ENCODE measurements at regions not wholly inside any gene's neighbourhood (a gene's known extent, or its start where the extent isn't known, plus 50 kb on each side); places are given as distances from the start of the nearest gene placed in this dataset.

DNA sequence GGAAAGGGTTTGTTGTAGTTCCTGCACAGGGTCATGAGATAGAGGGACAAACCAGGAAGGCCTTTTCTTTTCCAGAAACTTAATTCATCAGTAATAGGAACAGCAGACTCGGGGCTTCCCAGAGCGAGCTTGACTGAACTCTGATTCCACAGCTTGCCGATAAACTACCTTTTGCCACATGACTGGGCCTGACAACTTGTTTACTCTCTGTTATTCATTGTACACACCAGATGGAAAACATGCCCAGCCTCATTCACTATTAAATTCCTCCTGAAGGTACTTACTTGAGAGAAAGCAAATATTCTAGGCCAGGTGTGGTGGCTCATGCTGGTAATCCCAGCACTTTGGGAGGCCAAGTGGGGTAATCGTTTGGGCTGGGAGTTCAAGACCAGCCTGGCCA is 77.1 kb upstream of the FGFR2 start:
- in situ Hi-C loops (cut with MboI; ENCODE audit: low sequenced_read_pairs) (no loop called here), intact Hi-C loops (cut with micrococcal nuclease) (no loop called here), dilution Hi-C loops (cut with HindIII; ENCODE audit: low sequenced_read_pairs, unreplicated experiment) (no loop called here)
- Histone ChIP-seq H3K4ac (ENCODE audit: low read depth, low read length) (no peak overlapping the region), H3K27ac (ENCODE audit: insufficient read depth, low read length) (no peak overlapping the region), H3K9me3 (ENCODE audit: control insufficient read depth, insufficient read depth, low read length) (peaks cover 14% of the 10 kb centered on the region), H4K5ac (ENCODE audit: low read depth, low read length) (no peak overlapping the region), H3K18ac (ENCODE audit: low read depth, low read length) (no peak overlapping the region), H3K23ac (ENCODE audit: low read depth, low read length) (no peak overlapping the region), H3K27me3 (ENCODE audit: control insufficient read depth, insufficient read depth, low read length) (no peaks in the 10 kb centered on the region), H2AFZ (replicated peaks; ENCODE audit: low read length, poor library complexity) (no peak overlapping the region), H2BK120ac (ENCODE audit: low read depth, low read length) (no peak overlapping the region), H3K4me1 (ENCODE audit: control insufficient read depth, insufficient read depth, low read length) (no peaks in the 10 kb centered on the region), H3K4me2 (ENCODE audit: low read depth, low read length) (no peak overlapping the region), H4K20me1 (ENCODE audit: insufficient read depth, low read length) (no peaks in the 10 kb centered on the region), H2AK9ac (replicated peaks; ENCODE audit: low read depth, low read length, poor library complexity) (no peak overlapping the region), H3K36me3 (ENCODE audit: control insufficient read depth, insufficient read depth, low read length) (no peaks in the 10 kb centered on the region), H2BK5ac (ENCODE audit: low read depth, low read length, poor library complexity, severe bottlenecking) (no peak overlapping the region), H3K9me1 (ENCODE audit: insufficient read depth, low read length) (no peaks in the 10 kb centered on the region), H4K8ac (ENCODE audit: low read depth in 2 of 2, low read length in 2 of 2) (no peak overlapping the region), H3K14ac (replicated peaks; ENCODE audit: low read depth, low read length) (no peak overlapping the region), H4K91ac (ENCODE audit: insufficient read depth, low read depth, low read length) (no peak overlapping the region), H2AK5ac (ENCODE audit: low read depth, low read length) (no peak overlapping the region), H3K9ac (ENCODE audit: low read depth, low read length) (no peak overlapping the region), H3K56ac (ENCODE audit: extremely low read depth, insufficient read depth, low read length) (no peak overlapping the region), H2BK15ac (ENCODE audit: low read depth, low read length) (no peak overlapping the region), H3K4me3 (ENCODE audit: insufficient read depth, low read depth, low read length) (no peak overlapping the region), H3K79me1 (ENCODE audit: low read depth in 1 of 2, low read length in 2 of 2) (no peaks in the 10 kb centered on the region), H2BK20ac (ENCODE audit: low read depth, low read length) (no peak overlapping the region)
- ChIA-PET CTCF (no interaction called here), POLR2A (ENCODE audit: unreplicated experiment) (no interaction called here)
- ATAC-seq (ENCODE audit: low read depth): no peak
- TF ChIP-seq ELK1 (IDR thresholded peaks at IDR 0.05; ENCODE audit: borderline replicate concordance, low read depth, low read length) (no peak), NFE2L2 (IDR thresholded peaks at IDR 0.05; ENCODE audit: low read depth, low read length) (no peak), SMC3 (IDR thresholded peaks at IDR 0.05; ENCODE audit: low read depth, low read length) (no peak), FOS (IDR thresholded peaks at IDR 0.05; ENCODE audit: low read depth, low read length) (no peak), RFX5 (IDR thresholded peaks at IDR 0.05; ENCODE audit: low read depth, low read length) (no peak), MAFK (IDR thresholded peaks at IDR 0.05; ENCODE audit: low read depth, low read length) (no peak), BHLHE40 (IDR thresholded peaks at IDR 0.05; ENCODE audit: low read depth, low read length) (no peak), RAD21 (IDR thresholded peaks at IDR 0.05; ENCODE audit: low read length) (no peak), POLR2A (IDR thresholded peaks at IDR 0.05; ENCODE audit: low read depth, low read length) (no peak), USF2 (IDR thresholded peaks at IDR 0.05; ENCODE audit: low read depth, low read length) (no peak), RCOR1 (IDR thresholded peaks at IDR 0.05; ENCODE audit: insufficient replicate concordance, low read length) (no peak), MXI1 (IDR thresholded peaks at IDR 0.05; ENCODE audit: borderline replicate concordance, low read depth, low read length) (no peak), MAZ (IDR thresholded peaks at IDR 0.05; ENCODE audit: borderline replicate concordance, low read depth, low read length) (no peak), CHD1 (IDR thresholded peaks at IDR 0.05; ENCODE audit: low read depth, low read length) (no peak), CEBPB (IDR thresholded peaks at IDR 0.05; ENCODE audit: low read depth, low read length) (no peak)
- TF ChIP-seq, protein P1, sequence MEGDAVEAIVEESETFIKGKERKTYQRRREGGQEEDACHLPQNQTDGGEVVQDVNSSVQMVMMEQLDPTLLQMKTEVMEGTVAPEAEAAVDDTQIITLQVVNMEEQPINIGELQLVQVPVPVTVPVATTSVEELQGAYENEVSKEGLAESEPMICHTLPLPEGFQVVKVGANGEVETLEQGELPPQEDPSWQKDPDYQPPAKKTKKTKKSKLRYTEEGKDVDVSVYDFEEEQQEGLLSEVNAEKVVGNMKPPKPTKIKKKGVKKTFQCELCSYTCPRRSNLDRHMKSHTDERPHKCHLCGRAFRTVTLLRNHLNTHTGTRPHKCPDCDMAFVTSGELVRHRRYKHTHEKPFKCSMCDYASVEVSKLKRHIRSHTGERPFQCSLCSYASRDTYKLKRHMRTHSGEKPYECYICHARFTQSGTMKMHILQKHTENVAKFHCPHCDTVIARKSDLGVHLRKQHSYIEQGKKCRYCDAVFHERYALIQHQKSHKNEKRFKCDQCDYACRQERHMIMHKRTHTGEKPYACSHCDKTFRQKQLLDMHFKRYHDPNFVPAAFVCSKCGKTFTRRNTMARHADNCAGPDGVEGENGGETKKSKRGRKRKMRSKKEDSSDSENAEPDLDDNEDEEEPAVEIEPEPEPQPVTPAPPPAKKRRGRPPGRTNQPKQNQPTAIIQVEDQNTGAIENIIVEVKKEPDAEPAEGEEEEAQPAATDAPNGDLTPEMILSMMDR (conservative IDR thresholded peaks at IDR 0.05; ENCODE audit: low read depth, low read length): no peak
- WGBS, 2 experiments (ENCODE audit: extremely low coverage in 2 of 2, insufficient read length in 1 of 2): 73% methylated on average over 3 of the region's 4 CpGs; no CpG with 5 or more reads in 1 of the 2 experiments
- no peak for DNase-seq
- no TSS peak for BruUV-seq (replicated peaks)

Measured in IMR-90 (cell line).